Peyer's patch (tissue), 4 donors: ENCODE measurements at regions not wholly inside any gene's neighbourhood (a gene's known extent, or its start where the extent isn't known, plus 50 kb on each side); places are given as distances from the start of the nearest gene placed in this dataset.

Experiments used
- POLR2A ChIP-seq, 2 donors: fragments of 450-650 bp; IDR thresholded peaks; one replicate each; pipeline ENCODE4 v1.5.1; 2017; ENCODE audit warnings: antibody characterized with exemption in 2 of 2, mild to moderate bottlenecking in 2 of 2, moderate library complexity in 2 of 2
- TF ChIP-seq, protein P1 (sequence below), 6 experiments: fragments of 450-650 bp in 4 of 6; fragments of 200-600 bp in 2 of 6; sonication (generic) in 1 of 6; IDR thresholded peaks; one replicate each; pipeline ENCODE4 v1.5.1; 2017 to 2019; ENCODE audit warnings: antibody characterized with exemption in 6 of 6, mild to moderate bottlenecking in 3 of 6, moderate library complexity in 1 of 6

DNA sequence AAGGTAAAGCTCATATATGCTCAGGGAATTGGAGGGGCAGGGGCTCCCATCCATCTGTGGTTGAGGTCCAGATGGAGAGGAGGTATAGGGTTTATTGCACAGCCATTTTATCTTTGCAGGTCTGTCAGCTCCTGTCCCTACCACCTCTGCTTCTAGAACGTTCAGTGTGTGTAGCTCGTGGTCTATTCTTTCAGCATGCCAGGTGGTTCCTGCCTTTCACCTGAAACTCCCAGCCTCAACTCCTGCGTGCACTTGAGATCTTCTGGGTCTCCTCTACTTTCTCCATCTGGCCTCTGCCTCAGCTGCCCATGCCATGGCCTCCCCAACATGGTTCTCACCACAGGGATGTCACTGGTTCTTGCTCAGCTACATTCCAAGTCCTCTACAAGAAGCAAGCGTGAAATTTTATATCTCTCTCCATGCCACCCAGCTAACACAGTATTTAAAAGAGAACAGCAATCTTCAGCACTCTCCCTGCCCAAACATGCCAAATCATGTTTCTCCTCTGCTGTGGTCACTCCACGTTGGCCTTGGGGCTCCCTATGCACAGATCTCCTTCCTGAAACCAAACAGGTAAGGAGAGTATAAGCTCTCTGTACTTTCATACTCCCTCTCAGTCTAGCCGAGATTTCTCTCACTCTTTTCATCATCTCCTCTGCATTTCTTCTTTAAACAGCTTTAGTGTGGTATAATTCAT, 157.8 kb upstream of the TRPC6 start:
- no peak for TF ChIP-seq POLR2A (IDR thresholded peaks at IDR 0.05)
- TF ChIP-seq, protein P1, sequence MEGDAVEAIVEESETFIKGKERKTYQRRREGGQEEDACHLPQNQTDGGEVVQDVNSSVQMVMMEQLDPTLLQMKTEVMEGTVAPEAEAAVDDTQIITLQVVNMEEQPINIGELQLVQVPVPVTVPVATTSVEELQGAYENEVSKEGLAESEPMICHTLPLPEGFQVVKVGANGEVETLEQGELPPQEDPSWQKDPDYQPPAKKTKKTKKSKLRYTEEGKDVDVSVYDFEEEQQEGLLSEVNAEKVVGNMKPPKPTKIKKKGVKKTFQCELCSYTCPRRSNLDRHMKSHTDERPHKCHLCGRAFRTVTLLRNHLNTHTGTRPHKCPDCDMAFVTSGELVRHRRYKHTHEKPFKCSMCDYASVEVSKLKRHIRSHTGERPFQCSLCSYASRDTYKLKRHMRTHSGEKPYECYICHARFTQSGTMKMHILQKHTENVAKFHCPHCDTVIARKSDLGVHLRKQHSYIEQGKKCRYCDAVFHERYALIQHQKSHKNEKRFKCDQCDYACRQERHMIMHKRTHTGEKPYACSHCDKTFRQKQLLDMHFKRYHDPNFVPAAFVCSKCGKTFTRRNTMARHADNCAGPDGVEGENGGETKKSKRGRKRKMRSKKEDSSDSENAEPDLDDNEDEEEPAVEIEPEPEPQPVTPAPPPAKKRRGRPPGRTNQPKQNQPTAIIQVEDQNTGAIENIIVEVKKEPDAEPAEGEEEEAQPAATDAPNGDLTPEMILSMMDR (IDR thresholded peaks at IDR 0.05) = no peak
